Ovary (tissue), 7 donors: ENCODE measurements at regions not wholly inside any gene's neighbourhood (a gene's known extent, or its start where the extent isn't known, plus 50 kb on each side); places are given as distances from the start of the nearest gene placed in this dataset.

ENCODE experiments used
- DNase-seq, 5 donors: peaks; one replicate each; pipeline ENCODE4 v3.0.0-alpha.2; 2019 to 2020
- H3K27ac ChIP-seq, 2 donors: fragments of 200-600 bp; one replicate each; pipeline versions ENCODE4 v1.5.1 to v1.8.0; 2019 to 2022
- H3K27me3 ChIP-seq: fragments of 200-600 bp; one replicate; pipeline ENCODE4 v1.8.0; 2022
- H3K36me3 ChIP-seq: fragments of 200-600 bp; sonication (generic); one replicate; pipeline ENCODE4 v1.5.1; 2019
- H3K4me1 ChIP-seq: one replicate; pipeline ENCODE4 v1.8.1; 2013; ENCODE audit warnings: mild to moderate bottlenecking, moderate library complexity; ENCODE audit not compliant: insufficient read depth
- H3K4me3 ChIP-seq: fragments of 200-600 bp; sonication (generic); one replicate; pipeline ENCODE4 v1.5.1; 2017
- H3K9me3 ChIP-seq, 2 donors: fragments of 200-600 bp in 1 of 2; sonication (generic) in 1 of 2; one replicate each; pipeline versions ENCODE4 v1.5.1 to v1.8.1; 2013 to 2019; ENCODE audit warnings: mild to moderate bottlenecking in 1 of 2, moderate library complexity in 1 of 2
- EP300 ChIP-seq: sonication (generic); formaldehyde crosslinking; IDR thresholded peaks from one replicate; pipeline ENCODE4 v1.6.1; 2017; ENCODE audit warnings: antibody characterized with exemption
- POLR2A ChIP-seq: fragments of 450-650 bp; IDR thresholded peaks from one replicate; pipeline ENCODE4 v1.6.1; 2017; ENCODE audit warnings: antibody characterized with exemption, mild to moderate bottlenecking, moderate library complexity
- WGBS, 3 donors: extraction: QIAGEN DNeasy Blood & Tissue Kit in 1 of 3; methylation state at CpG; one replicate each; pipeline versions ENCODE4 v1.1.5 to v1.1.7; 2013 to 2017; 5-methylcytosine and 5-hydroxymethylcytosine counted together
- intact Hi-C, 4 donors: fragments of 100-400 bp; cut with DNase I; formaldehyde crosslinking; loops; one replicate each; pipeline versions ENCODE4 v1.11.0 to v1.15.1; 2022 to 2023
- TF ChIP-seq, protein P1 (sequence below), 3 donors: fragments of 450-650 bp in 2 of 3; fragments of 200-600 bp in 1 of 3; IDR thresholded peaks; one replicate each; pipeline versions ENCODE4 v1.5.1 to v1.8.0; 2016 to 2022; ENCODE audit warnings: antibody characterized with exemption in 3 of 3, mild to moderate bottlenecking in 1 of 3
- donor health status: DM: no; HTN: no; CAD: no; lungs with moderate emphysema.
- donor health status: DM: no; HTN: no; CAD: no.
- donor health status: Bipolar disorder and iron deficiency.
- donor health status: DM: no; HTN: no; CAD: no.
- donor health status: DM: yes; HTN: yes; CAD: no.

GRCh38 chr6:71164890-71165289 lies 123.7 kb upstream of the OGFRL1 start:
- no peak for DNase-seq
- H3K4me3 ChIP-seq, result no peak overlapping the region
- no peak overlapping the region for H3K27ac ChIP-seq
- 92 to 93% (median 92%) methylated on average over 22 of the region's 22 CpGs for WGBS, 3 donors
- H3K9me3 ChIP-seq, result no peaks in the 10 kb centered on the region
- intact Hi-C loops, result no loop called here
- no peaks in the 10 kb centered on the region for H3K36me3 ChIP-seq
- H3K4me1 ChIP-seq, result no peaks in the 10 kb centered on the region
- TF ChIP-seq EP300, result no peak
- TF ChIP-seq POLR2A, result no peak
- TF ChIP-seq, protein P1, sequence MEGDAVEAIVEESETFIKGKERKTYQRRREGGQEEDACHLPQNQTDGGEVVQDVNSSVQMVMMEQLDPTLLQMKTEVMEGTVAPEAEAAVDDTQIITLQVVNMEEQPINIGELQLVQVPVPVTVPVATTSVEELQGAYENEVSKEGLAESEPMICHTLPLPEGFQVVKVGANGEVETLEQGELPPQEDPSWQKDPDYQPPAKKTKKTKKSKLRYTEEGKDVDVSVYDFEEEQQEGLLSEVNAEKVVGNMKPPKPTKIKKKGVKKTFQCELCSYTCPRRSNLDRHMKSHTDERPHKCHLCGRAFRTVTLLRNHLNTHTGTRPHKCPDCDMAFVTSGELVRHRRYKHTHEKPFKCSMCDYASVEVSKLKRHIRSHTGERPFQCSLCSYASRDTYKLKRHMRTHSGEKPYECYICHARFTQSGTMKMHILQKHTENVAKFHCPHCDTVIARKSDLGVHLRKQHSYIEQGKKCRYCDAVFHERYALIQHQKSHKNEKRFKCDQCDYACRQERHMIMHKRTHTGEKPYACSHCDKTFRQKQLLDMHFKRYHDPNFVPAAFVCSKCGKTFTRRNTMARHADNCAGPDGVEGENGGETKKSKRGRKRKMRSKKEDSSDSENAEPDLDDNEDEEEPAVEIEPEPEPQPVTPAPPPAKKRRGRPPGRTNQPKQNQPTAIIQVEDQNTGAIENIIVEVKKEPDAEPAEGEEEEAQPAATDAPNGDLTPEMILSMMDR (IDR thresholded peaks at IDR 0.05), result no peak
- no peaks in the 10 kb centered on the region for H3K27me3 ChIP-seq

DNA sequence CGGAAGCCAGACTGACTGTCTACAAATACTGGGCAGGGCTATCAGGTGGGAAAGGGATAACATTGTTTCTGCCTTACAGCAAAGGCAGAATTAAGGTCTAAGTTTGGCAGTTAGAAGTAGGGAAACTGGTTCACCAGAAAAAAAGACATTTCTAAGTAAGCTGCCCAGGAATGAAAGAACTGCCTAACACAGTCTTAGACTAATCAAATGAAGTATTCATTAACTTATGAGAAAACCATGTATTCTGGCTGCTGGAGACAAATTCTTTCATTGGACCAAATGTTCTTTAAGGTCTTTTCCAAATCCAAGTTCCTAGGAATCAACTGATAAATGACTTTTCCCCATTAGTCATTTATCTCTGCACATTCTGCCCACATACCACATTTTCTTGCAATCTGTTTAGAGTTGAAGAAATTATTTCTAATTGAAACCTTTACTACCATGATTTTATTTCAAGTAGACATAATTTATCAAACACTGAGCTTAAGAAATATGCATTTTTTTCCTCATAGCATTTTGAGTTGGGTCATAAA lies 120.3 kb upstream of the OGFRL1 start:
- H3K36me3 ChIP-seq, result no peaks in the 10 kb centered on the region
- WGBS, 3 donors, result 46 to 79% (median 52%) methylated on average over 1 of the region's 1 CpG
- TF ChIP-seq, protein P1 (IDR thresholded peaks at IDR 0.05), result no peak
- no peak for TF ChIP-seq EP300
- H3K4me1 ChIP-seq, result no peaks in the 10 kb centered on the region
- H3K4me3 ChIP-seq, result no peak overlapping the region
- intact Hi-C loops, result no loop called here
- no peaks in the 10 kb centered on the region for H3K27me3 ChIP-seq
- no peaks in the 10 kb centered on the region for H3K9me3 ChIP-seq
- no peak for DNase-seq
- no peak overlapping the region for H3K27ac ChIP-seq

- Histone ChIP-seq H3K36me3 (no peaks in the 10 kb centered on the region), H3K9me3 (no peaks in the 10 kb centered on the region), H3K4me3 (no peak overlapping the region), H3K27me3 (no peaks in the 10 kb centered on the region), H3K27ac (no peak overlapping the region), H3K4me1 (no peaks in the 10 kb centered on the region)
- DNase-seq, result no peak
- intact Hi-C loops, result no loop called here
- TF ChIP-seq EP300 (no peak), POLR2A (no peak)
- TF ChIP-seq, protein P1 (IDR thresholded peaks at IDR 0.05), result no peak
- 77 to 86% (median 82%) methylated on average over 2 of the region's 2 CpGs for WGBS, 3 donors
Observed at GRCh38 chr6:71171497-71172070, 117.0 kb upstream of the OGFRL1 start.

GRCh38 chr6:71179249-71179885 lies 109.2 kb upstream of the OGFRL1 start:
- TF ChIP-seq, protein P1 (IDR thresholded peaks at IDR 0.05), result no peak
- TF ChIP-seq POLR2A (no peak), EP300 (no peak)
- WGBS, 3 donors, result 48 to 56% (median 53%) methylated on average over 5 of the region's 5 CpGs
- no peaks in the 10 kb centered on the region for H3K27me3 ChIP-seq
- H3K36me3 ChIP-seq, result no peaks in the 10 kb centered on the region
- intact Hi-C loops, result no loop called here
- H3K4me3 ChIP-seq, result no peak overlapping the region
- no peaks in the 10 kb centered on the region for H3K9me3 ChIP-seq
- DNase-seq, result no peak
- H3K27ac ChIP-seq, result no peak overlapping the region
- no peaks in the 10 kb centered on the region for H3K4me1 ChIP-seq
